ENCODE measurements at regions not wholly inside any gene's neighbourhood (a gene's known extent, or its start where the extent isn't known, plus 50 kb on each side); places are given as distances from the start of the nearest gene placed in this dataset.

- DNase-seq (ENCODE audit: low read depth, low spot score) (no peak), FAIRE-seq (no peak)
- no peak overlapping the region for H2AFZ ChIP-seq (ENCODE audit: control insufficient read depth, low read length)
- no peaks in the 10 kb centered on the region for H3K9me3 ChIP-seq (ENCODE audit: control insufficient read depth, low read depth, low read length)
- no peaks in the 10 kb centered on the region for H3K79me2 ChIP-seq (ENCODE audit: control insufficient read depth, insufficient read depth, low read length)
- H3K36me3 ChIP-seq (ENCODE audit: control insufficient read depth in 2 of 2, extremely low read depth in 1 of 2, insufficient read depth in 2 of 2, low read length in 2 of 2): no peaks in the 10 kb centered on the region
- dilution Hi-C loops (cut with MboI; ENCODE audit: extremely low pct_ligation_motif_present, low sequenced_read_pairs): no loop called here
- H4K20me1 ChIP-seq (ENCODE audit: control insufficient read depth, extremely low read depth, insufficient read depth, low read length): no peaks in the 10 kb centered on the region
- H3K27me3 ChIP-seq (ENCODE audit: control insufficient read depth, extremely low read depth, insufficient read depth, low read length): no peaks in the 10 kb centered on the region
- H3K4me2 ChIP-seq (ENCODE audit: control insufficient read depth, extremely low read depth, insufficient read depth, low read depth, low read length): no peak overlapping the region
- H3K27ac ChIP-seq (ENCODE audit: control insufficient read depth, insufficient read depth, low read length): no peak overlapping the region
- no peaks in the 10 kb centered on the region for H3K4me1 ChIP-seq (ENCODE audit: control insufficient read depth, extremely low read depth, insufficient read depth, low read length)
- no peak for TF ChIP-seq EZH2 (IDR thresholded peaks at IDR 0.05; ENCODE audit: low read length)
- no peak for TF ChIP-seq CTCF (optimal IDR thresholded peaks at IDR 0.05 in 1 of 3, IDR thresholded peaks at IDR 0.05 in 1 of 3, conservative IDR thresholded peaks at IDR 0.05 in 1 of 3; ENCODE audit: extremely low read depth in 1 of 3, insufficient read depth in 2 of 3, low read length in 3 of 3)
- no peaks in the 10 kb centered on the region for H3K9me1 ChIP-seq (ENCODE audit: control insufficient read depth, extremely low read depth, insufficient read depth, low read length)
- H3K4me3 ChIP-seq (ENCODE audit: control insufficient read depth in 2 of 3, extremely low read depth in 1 of 3, insufficient read depth in 2 of 3, low read depth in 1 of 3, low read length in 3 of 3): no peak overlapping the region
- no peak overlapping the region for H3K9ac ChIP-seq (ENCODE audit: control insufficient read depth, extremely low read depth, insufficient read depth, low read length)
These were observed 1237.3 kb downstream of the ROBO2 start for GRCh38 chr3:78277220-78277619.

- DNase-seq (ENCODE audit: low read depth, low spot score): no peak
- H3K79me2 ChIP-seq (ENCODE audit: control insufficient read depth, insufficient read depth, low read length): no peaks in the 10 kb centered on the region
- H3K4me2 ChIP-seq (ENCODE audit: control insufficient read depth, extremely low read depth, insufficient read depth, low read depth, low read length): no peak overlapping the region
- no peaks in the 10 kb centered on the region for H3K9me3 ChIP-seq (ENCODE audit: control insufficient read depth, low read depth, low read length)
- no peaks in the 10 kb centered on the region for H3K27me3 ChIP-seq (ENCODE audit: control insufficient read depth, extremely low read depth, insufficient read depth, low read length)
- H3K9ac ChIP-seq (ENCODE audit: control insufficient read depth, extremely low read depth, insufficient read depth, low read length): no peak overlapping the region
- dilution Hi-C loops (cut with MboI; ENCODE audit: extremely low pct_ligation_motif_present, low sequenced_read_pairs): no loop called here
- H3K9me1 ChIP-seq (ENCODE audit: control insufficient read depth, extremely low read depth, insufficient read depth, low read length): no peaks in the 10 kb centered on the region
- H3K4me3 ChIP-seq (ENCODE audit: control insufficient read depth in 2 of 3, extremely low read depth in 1 of 3, insufficient read depth in 2 of 3, low read depth in 1 of 3, low read length in 3 of 3): no peak overlapping the region
- no peak for FAIRE-seq
- no peaks in the 10 kb centered on the region for H3K36me3 ChIP-seq (ENCODE audit: control insufficient read depth in 2 of 2, extremely low read depth in 1 of 2, insufficient read depth in 2 of 2, low read length in 2 of 2)
- no peak overlapping the region for H2AFZ ChIP-seq (ENCODE audit: control insufficient read depth, low read length)
- no peak overlapping the region for H3K27ac ChIP-seq (ENCODE audit: control insufficient read depth, insufficient read depth, low read length)
- TF ChIP-seq CTCF (optimal IDR thresholded peaks at IDR 0.05 in 1 of 3, IDR thresholded peaks at IDR 0.05 in 1 of 3, conservative IDR thresholded peaks at IDR 0.05 in 1 of 3; ENCODE audit: extremely low read depth in 1 of 3, insufficient read depth in 2 of 3, low read length in 3 of 3) (no peak), EZH2 (IDR thresholded peaks at IDR 0.05; ENCODE audit: low read length) (no peak)
- no peaks in the 10 kb centered on the region for H4K20me1 ChIP-seq (ENCODE audit: control insufficient read depth, extremely low read depth, insufficient read depth, low read length)
- H3K4me1 ChIP-seq (ENCODE audit: control insufficient read depth, extremely low read depth, insufficient read depth, low read length): no peaks in the 10 kb centered on the region
These were observed 1237.9 kb downstream of the ROBO2 start for GRCh38 chr3:78277801-78278200.

Data from keratinocyte (primary cell).